HepG2 (cell line): ENCODE measurements at regions not wholly inside any gene's neighbourhood (a gene's known extent, or its start where the extent isn't known, plus 50 kb on each side); places are given as distances from the start of the nearest gene placed in this dataset.
A peak's percentile ranks its signal among the peaks of the same experiment; 100 is the strongest.

ENCODE experiments used
- CCDC6 ChIP-seq: sonication (generic); formaldehyde crosslinking; IDR thresholded peaks from 2 replicates; pipeline ENCODE4 v1.8.1; 2022; ENCODE audit warnings: mild to moderate bottlenecking, missing genetic modification reagents, moderate library complexity
- LCORL ChIP-seq, 2 experiments: fragments of 450-650 bp in 1 of 2; sonication (generic) in 1 of 2; formaldehyde crosslinking in 1 of 2; IDR thresholded peaks; 2 replicates each; pipeline versions ENCODE4 v1.5.0 to v1.6.1; 2017 to 2020; ENCODE audit warnings: antibody characterized with exemption in 1 of 2, missing genetic modification reagents in 1 of 2
- RFXAP ChIP-seq: sonication (generic); formaldehyde crosslinking; IDR thresholded peaks from 2 replicates; pipeline ENCODE4 v1.4.0; 2020; ENCODE audit warnings: missing genetic modification reagents, borderline replicate concordance
- TMF1 ChIP-seq: sonication (generic); formaldehyde crosslinking; IDR thresholded peaks from 2 replicates; pipeline ENCODE4 v1.8.1; 2022; ENCODE audit warnings: low read depth, missing genetic modification reagents
- ZFP36L1 ChIP-seq: sonication (generic); formaldehyde crosslinking; IDR thresholded peaks from 2 replicates; pipeline ENCODE4 v1.8.0; 2022; ENCODE audit warnings: mild to moderate bottlenecking, missing genetic modification reagents, moderate library complexity
- ZNF234 ChIP-seq: sonication (generic); formaldehyde crosslinking; conservative IDR thresholded peaks from 2 replicates; pipeline ENCODE4 v1.5.1; 2020; ENCODE audit warnings: mild to moderate bottlenecking, missing genetic modification reagents
- ZNF567 ChIP-seq: sonication (generic); formaldehyde crosslinking; IDR thresholded peaks from 2 replicates; pipeline ENCODE4 v1.8.1; 2023; ENCODE audit warnings: mild to moderate bottlenecking, missing genetic modification reagents, borderline replicate concordance
- TF ChIP-seq, protein P1 (sequence below): IDR thresholded peaks from 2 replicates; pipeline ENCODE4 v1.4.0; 2020; ENCODE audit warnings: mild to moderate bottlenecking, missing genetic modification reagents
- TF ChIP-seq, protein P2 (sequence below): sonication (generic); formaldehyde crosslinking; conservative IDR thresholded peaks from 2 replicates; pipeline ENCODE4 v1.8.0; 2022; ENCODE audit warnings: mild to moderate bottlenecking, moderate library complexity, missing genetic modification reagents
- TF ChIP-seq, protein P3 (sequence below): sonication (generic); formaldehyde crosslinking; IDR thresholded peaks from 2 replicates; pipeline ENCODE4 v1.5.0; 2020; ENCODE audit warnings: mild to moderate bottlenecking, missing genetic modification reagents, borderline replicate concordance

DNA sequence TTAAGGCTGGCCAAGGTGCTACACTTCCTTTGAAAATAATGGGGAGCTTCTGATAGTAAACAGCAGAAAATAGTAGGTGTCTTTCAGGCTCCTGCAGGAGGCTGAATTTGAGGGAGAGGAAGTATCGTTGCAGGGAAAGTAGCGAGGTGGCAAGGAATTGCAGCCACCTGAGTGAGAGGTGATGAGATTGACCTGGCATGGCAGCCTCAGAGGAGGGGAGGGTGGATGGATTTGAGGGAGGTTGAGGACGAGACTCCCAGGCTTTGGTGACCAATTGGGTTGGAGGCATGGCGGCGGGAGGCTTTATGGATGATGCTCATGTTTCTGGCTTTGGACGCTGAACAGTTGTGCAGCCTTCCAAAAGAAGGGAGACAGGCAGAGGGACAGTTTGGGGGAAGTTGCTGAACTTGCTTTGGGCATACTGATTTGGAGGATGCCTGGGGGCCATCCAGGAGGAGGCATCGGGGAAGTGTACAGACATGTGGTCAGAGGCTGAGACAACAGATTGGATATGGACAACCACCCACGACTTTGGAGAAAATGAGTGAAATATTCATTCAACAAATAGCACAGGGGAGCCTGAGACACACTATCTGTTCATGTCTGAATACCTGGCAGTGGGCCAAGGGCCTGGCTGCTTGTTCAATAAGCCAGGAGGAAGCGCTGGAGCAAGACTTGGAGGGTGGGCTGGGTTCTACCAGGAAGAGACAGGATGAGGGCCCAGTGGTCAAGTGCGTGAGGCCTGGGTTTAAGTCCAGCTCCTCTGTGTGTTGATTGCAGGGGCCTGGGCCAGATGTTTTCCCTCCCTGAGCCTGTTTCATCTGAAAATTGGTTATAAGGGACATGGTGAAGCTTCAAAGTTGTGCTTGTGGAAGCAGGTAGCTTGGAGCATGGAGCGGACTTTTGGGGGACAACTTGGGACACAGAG, 113.2 kb downstream of the CEBPB start (continued):
- TF ChIP-seq, protein P1, sequence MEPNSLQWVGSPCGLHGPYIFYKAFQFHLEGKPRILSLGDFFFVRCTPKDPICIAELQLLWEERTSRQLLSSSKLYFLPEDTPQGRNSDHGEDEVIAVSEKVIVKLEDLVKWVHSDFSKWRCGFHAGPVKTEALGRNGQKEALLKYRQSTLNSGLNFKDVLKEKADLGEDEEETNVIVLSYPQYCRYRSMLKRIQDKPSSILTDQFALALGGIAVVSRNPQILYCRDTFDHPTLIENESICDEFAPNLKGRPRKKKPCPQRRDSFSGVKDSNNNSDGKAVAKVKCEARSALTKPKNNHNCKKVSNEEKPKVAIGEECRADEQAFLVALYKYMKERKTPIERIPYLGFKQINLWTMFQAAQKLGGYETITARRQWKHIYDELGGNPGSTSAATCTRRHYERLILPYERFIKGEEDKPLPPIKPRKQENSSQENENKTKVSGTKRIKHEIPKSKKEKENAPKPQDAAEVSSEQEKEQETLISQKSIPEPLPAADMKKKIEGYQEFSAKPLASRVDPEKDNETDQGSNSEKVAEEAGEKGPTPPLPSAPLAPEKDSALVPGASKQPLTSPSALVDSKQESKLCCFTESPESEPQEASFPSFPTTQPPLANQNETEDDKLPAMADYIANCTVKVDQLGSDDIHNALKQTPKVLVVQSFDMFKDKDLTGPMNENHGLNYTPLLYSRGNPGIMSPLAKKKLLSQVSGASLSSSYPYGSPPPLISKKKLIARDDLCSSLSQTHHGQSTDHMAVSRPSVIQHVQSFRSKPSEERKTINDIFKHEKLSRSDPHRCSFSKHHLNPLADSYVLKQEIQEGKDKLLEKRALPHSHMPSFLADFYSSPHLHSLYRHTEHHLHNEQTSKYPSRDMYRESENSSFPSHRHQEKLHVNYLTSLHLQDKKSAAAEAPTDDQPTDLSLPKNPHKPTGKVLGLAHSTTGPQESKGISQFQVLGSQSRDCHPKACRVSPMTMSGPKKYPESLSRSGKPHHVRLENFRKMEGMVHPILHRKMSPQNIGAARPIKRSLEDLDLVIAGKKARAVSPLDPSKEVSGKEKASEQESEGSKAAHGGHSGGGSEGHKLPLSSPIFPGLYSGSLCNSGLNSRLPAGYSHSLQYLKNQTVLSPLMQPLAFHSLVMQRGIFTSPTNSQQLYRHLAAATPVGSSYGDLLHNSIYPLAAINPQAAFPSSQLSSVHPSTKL (CRISPR knock-in tag) = peak; percentile 76
- TF ChIP-seq TMF1 (CRISPR knock-in tag) (peak; percentile 54; the same call in 1 of the 2 replicates), ZNF567 (CRISPR knock-in tag) (no peak), ZFP36L1 (CRISPR knock-in tag) (peak; percentile 94; the same call in 1 of the 2 replicates), RFXAP (CRISPR knock-in tag) (no peak), CCDC6 (CRISPR knock-in tag) (peak; percentile 53; the same call in 1 of the 2 replicates), ZNF234 (no peak), LCORL (IDR thresholded peaks at IDR 0.05) (peak; percentile 83), LCORL (CRISPR knock-in tag; IDR thresholded peaks at IDR 0.05) (peak; percentile 86)
- TF ChIP-seq, protein P2, sequence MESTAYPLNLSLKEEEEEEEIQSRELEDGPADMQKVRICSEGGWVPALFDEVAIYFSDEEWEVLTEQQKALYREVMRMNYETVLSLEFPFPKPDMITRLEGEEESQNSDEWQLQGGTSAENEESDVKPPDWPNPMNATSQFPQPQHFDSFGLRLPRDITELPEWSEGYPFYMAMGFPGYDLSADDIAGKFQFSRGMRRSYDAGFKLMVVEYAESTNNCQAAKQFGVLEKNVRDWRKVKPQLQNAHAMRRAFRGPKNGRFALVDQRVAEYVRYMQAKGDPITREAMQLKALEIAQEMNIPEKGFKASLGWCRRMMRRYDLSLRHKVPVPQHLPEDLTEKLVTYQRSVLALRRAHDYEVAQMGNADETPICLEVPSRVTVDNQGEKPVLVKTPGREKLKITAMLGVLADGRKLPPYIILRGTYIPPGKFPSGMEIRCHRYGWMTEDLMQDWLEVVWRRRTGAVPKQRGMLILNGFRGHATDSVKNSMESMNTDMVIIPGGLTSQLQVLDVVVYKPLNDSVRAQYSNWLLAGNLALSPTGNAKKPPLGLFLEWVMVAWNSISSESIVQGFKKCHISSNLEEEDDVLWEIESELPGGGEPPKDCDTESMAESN (CRISPR knock-in tag) = peak; percentile 81; the same call in 1 of the 2 replicates
- TF ChIP-seq, protein P3, sequence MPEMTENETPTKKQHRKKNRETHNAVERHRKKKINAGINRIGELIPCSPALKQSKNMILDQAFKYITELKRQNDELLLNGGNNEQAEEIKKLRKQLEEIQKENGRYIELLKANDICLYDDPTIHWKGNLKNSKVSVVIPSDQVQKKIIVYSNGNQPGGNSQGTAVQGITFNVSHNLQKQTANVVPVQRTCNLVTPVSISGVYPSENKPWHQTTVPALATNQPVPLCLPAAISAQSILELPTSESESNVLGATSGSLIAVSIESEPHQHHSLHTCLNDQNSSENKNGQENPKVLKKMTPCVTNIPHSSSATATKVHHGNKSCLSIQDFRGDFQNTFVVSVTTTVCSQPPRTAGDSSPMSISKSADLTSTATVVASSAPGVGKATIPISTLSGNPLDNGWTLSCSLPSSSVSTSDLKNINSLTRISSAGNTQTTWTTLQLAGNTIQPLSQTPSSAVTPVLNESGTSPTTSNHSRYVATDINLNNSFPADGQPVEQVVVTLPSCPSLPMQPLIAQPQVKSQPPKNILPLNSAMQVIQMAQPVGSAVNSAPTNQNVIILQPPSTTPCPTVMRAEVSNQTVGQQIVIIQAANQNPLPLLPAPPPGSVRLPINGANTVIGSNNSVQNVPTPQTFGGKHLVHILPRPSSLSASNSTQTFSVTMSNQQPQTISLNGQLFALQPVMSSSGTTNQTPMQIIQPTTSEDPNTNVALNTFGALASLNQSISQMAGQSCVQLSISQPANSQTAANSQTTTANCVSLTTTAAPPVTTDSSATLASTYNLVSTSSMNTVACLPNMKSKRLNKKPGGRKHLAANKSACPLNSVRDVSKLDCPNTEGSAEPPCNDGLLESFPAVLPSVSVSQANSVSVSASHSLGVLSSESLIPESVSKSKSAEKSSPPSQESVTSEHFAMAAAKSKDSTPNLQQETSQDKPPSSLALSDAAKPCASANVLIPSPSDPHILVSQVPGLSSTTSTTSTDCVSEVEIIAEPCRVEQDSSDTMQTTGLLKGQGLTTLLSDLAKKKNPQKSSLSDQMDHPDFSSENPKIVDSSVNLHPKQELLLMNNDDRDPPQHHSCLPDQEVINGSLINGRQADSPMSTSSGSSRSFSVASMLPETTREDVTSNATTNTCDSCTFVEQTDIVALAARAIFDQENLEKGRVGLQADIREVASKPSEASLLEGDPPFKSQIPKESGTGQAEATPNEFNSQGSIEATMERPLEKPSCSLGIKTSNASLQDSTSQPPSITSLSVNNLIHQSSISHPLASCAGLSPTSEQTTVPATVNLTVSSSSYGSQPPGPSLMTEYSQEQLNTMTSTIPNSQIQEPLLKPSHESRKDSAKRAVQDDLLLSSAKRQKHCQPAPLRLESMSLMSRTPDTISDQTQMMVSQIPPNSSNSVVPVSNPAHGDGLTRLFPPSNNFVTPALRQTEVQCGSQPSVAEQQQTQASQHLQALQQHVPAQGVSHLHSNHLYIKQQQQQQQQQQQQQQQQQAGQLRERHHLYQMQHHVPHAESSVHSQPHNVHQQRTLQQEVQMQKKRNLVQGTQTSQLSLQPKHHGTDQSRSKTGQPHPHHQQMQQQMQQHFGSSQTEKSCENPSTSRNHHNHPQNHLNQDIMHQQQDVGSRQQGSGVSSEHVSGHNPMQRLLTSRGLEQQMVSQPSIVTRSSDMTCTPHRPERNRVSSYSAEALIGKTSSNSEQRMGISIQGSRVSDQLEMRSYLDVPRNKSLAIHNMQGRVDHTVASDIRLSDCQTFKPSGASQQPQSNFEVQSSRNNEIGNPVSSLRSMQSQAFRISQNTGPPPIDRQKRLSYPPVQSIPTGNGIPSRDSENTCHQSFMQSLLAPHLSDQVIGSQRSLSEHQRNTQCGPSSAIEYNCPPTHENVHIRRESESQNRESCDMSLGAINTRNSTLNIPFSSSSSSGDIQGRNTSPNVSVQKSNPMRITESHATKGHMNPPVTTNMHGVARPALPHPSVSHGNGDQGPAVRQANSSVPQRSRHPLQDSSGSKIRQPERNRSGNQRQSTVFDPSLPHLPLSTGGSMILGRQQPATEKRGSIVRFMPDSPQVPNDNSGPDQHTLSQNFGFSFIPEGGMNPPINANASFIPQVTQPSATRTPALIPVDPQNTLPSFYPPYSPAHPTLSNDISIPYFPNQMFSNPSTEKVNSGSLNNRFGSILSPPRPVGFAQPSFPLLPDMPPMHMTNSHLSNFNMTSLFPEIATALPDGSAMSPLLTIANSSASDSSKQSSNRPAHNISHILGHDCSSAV = no peak; the same call in 1 of the 2 replicates
